Prostate gland (tissue), 2 donors: ENCODE measurements at regions not wholly inside any gene's neighbourhood (a gene's known extent, or its start where the extent isn't known, plus 50 kb on each side); places are given as distances from the start of the nearest gene placed in this dataset.

Experiments used
- DNase-seq: peaks from one replicate; pipeline ENCODE4 v3.0.0-alpha.2; 2019; ENCODE audit warnings: low spot score
- H3K27ac ChIP-seq, 2 donors: fragments of 200-600 bp; sonication (generic); 2 replicates each; pipeline ENCODE4 v1.5.1; 2017 to 2019
- H3K27me3 ChIP-seq: fragments of 200-600 bp; sonication (generic); replicated peaks from 2 replicates; pipeline ENCODE4 v1.5.1; 2019; ENCODE audit not compliant: insufficient read depth
- H3K36me3 ChIP-seq, 2 donors: fragments of 200-600 bp; sonication (generic); 1 replicate in 1 of 2; 2 replicates in 1 of 2; pipeline versions ENCODE4 v1.5.1 to v1.8.1; 2017 to 2019
- H3K4me1 ChIP-seq: fragments of 200-600 bp; sonication (generic); replicated peaks from 2 replicates; pipeline ENCODE4 v1.5.1; 2019
- H3K4me3 ChIP-seq, 2 donors: fragments of 200-600 bp; sonication (generic); 2 replicates each; pipeline ENCODE4 v1.5.1; 2017 to 2019
- H3K9me3 ChIP-seq: fragments of 200-600 bp; sonication (generic); 2 replicates; pipeline ENCODE4 v1.5.1; 2017
- CTCF ChIP-seq, 4 experiments: fragments of 200-600 bp in 2 of 4; fragments of 450-650 bp in 2 of 4; sonication (generic) in 2 of 4; IDR thresholded peaks; 1 replicate in 3 of 4; 2 replicates in 1 of 4; pipeline ENCODE4 v1.5.1; 2016 to 2019; ENCODE audit warnings: antibody characterized with exemption in 4 of 4, mild to moderate bottlenecking in 2 of 4, moderate library complexity in 2 of 4
- POLR2A ChIP-seq: fragments of 450-650 bp; IDR thresholded peaks from one replicate; pipeline ENCODE4 v1.6.1; 2016; ENCODE audit warnings: antibody characterized with exemption, mild to moderate bottlenecking
- POLR2AphosphoS5 ChIP-seq: sonication (generic); formaldehyde crosslinking; IDR thresholded peaks from one replicate; pipeline ENCODE4 v1.6.1; 2017; ENCODE audit warnings: antibody characterized with exemption
- WGBS: methylation state at CpG from one replicate; pipeline ENCODE4 v1.1.5; 2018; 5-methylcytosine and 5-hydroxymethylcytosine counted together
- intact Hi-C: fragments of 100-400 bp; cut with DNase I; formaldehyde crosslinking; loops from one replicate; pipeline ENCODE4 v1.14.2; 2022

- Histone ChIP-seq H3K27me3 (no peaks in the 10 kb centered on the region), H3K4me1 (no peaks in the 10 kb centered on the region), H3K9me3 (no peaks in the 10 kb centered on the region), H3K27ac (no peak overlapping the region), H3K4me3 (no peak overlapping the region), H3K36me3 (no peaks in the 10 kb centered on the region)
- DNase-seq: no peak
- intact Hi-C loops: no loop called here
- TF ChIP-seq POLR2AphosphoS5 (no peak), CTCF (IDR thresholded peaks at IDR 0.05) (no peak), POLR2A (no peak)
- WGBS: 72% methylated on average over 1 of the region's 1 CpG
These were observed 304.5 kb upstream of the SATB1 start for GRCh38 chr3:18729671-18730070.

- 51% methylated on average over 6 of the region's 6 CpGs for WGBS
- Histone ChIP-seq H3K36me3 (no peaks in the 10 kb centered on the region), H3K27ac (no peak overlapping the region), H3K4me1 (no peaks in the 10 kb centered on the region), H3K4me3 (no peak overlapping the region), H3K27me3 (no peaks in the 10 kb centered on the region), H3K9me3 (no peaks in the 10 kb centered on the region)
- DNase-seq: peak; percentile 7
- no peak for TF ChIP-seq POLR2AphosphoS5
- TF ChIP-seq CTCF (IDR thresholded peaks at IDR 0.05): no peak
- no peak for TF ChIP-seq POLR2A
- intact Hi-C loops: no loop called here
These were observed 300.7 kb upstream of the SATB1 start for GRCh38 chr3:18725668-18726407.

GRCh38 chr3:18724456-18724855 is 299.3 kb upstream of the SATB1 start:
- Histone ChIP-seq H3K4me1 (no peaks in the 10 kb centered on the region), H3K27ac (no peak overlapping the region), H3K27me3 (no peaks in the 10 kb centered on the region), H3K4me3 (no peak overlapping the region), H3K36me3 (no peaks in the 10 kb centered on the region), H3K9me3 (no peaks in the 10 kb centered on the region)
- WGBS: 70% methylated on average over 2 of the region's 2 CpGs
- intact Hi-C loops: no loop called here
- DNase-seq: no peak
- TF ChIP-seq CTCF (IDR thresholded peaks at IDR 0.05): no peak
- no peak for TF ChIP-seq POLR2A
- TF ChIP-seq POLR2AphosphoS5: no peak

- H3K36me3 ChIP-seq: no peaks in the 10 kb centered on the region
- no peaks in the 10 kb centered on the region for H3K9me3 ChIP-seq
- no peaks in the 10 kb centered on the region for H3K4me1 ChIP-seq
- H3K27me3 ChIP-seq: no peaks in the 10 kb centered on the region
- DNase-seq: no peak
- WGBS: 100% methylated on average over 1 of the region's 1 CpG
- no peak overlapping the region for H3K27ac ChIP-seq
- intact Hi-C loops: no loop called here
- TF ChIP-seq POLR2AphosphoS5: no peak
- TF ChIP-seq CTCF (IDR thresholded peaks at IDR 0.05): no peak
- TF ChIP-seq POLR2A: no peak
- no peak overlapping the region for H3K4me3 ChIP-seq
These were observed 298.2 kb upstream of the SATB1 start for GRCh38 chr3:18723206-18723810.

- no peak for DNase-seq
- WGBS: 83% methylated on average over 5 of the region's 5 CpGs
- intact Hi-C loops: no loop called here
- H3K9me3 ChIP-seq: no peaks in the 10 kb centered on the region
- H3K36me3 ChIP-seq: no peaks in the 10 kb centered on the region
- TF ChIP-seq POLR2A: no peak
- no peak for TF ChIP-seq CTCF (IDR thresholded peaks at IDR 0.05)
- no peak for TF ChIP-seq POLR2AphosphoS5
- no peaks in the 10 kb centered on the region for H3K4me1 ChIP-seq
- H3K27ac ChIP-seq: no peak overlapping the region
- H3K4me3 ChIP-seq: no peak overlapping the region
- H3K27me3 ChIP-seq: no peaks in the 10 kb centered on the region
These were observed 295.4 kb upstream of the SATB1 start for GRCh38 chr3:18720543-18720942.
